IMR-90 (cell line): ENCODE measurements at regions not wholly inside any gene's neighbourhood (a gene's known extent, or its start where the extent isn't known, plus 50 kb on each side); places are given as distances from the start of the nearest gene placed in this dataset.

Experiments
- ATAC-seq: fragments of 200-7000 bp; cut with Tn5 transposase; 2 replicates; pipeline ENCODE4 v1.9.1; 2020; ENCODE audit warnings: low read depth, mild to moderate bottlenecking, moderate library complexity
- BruUV-seq: library from RNA; stranded (reverse); fragments of 400-500 nt; replicated peaks from 2 replicates; lab custom pipeline; 2021; lab: Mats Ljungman, UMichigan
- CTCF ChIA-PET: fragments of 300-600 bp; formaldehyde crosslinking; extraction: SDS; loops from one replicate; lab custom pipeline; 2021; ENCODE audit warnings: antibody characterized with exemption; lab: Yijun Ruan, JAX
- POLR2A ChIA-PET: fragments of 300-600 bp; sonication (Branson Sonifier 250); formaldehyde crosslinking; loops from one replicate; lab custom pipeline; 2022; ENCODE audit warnings: antibody characterized with exemption; ENCODE audit not compliant: unreplicated experiment; lab: Charles Lee
- DNase-seq: peaks from one replicate; pipeline ENCODE4 v3.0.0; 2013
- H2AFZ ChIP-seq: replicated peaks from 2 replicates; pipeline ENCODE3; 2013; ENCODE audit warnings: low read length, mild to moderate bottlenecking; ENCODE audit not compliant: poor library complexity
- H2AK5ac ChIP-seq: 2 replicates; pipeline ENCODE4 v1.6.1; 2013; ENCODE audit warnings: low read depth, low read length, inconsistent platforms
- H2AK9ac ChIP-seq: replicated peaks from 2 replicates; pipeline ENCODE3; 2013; ENCODE audit warnings: mild to moderate bottlenecking, low read depth, low read length, moderate library complexity; ENCODE audit not compliant: poor library complexity
- H2BK120ac ChIP-seq: 2 replicates; pipeline ENCODE4 v1.6.1; 2013; ENCODE audit warnings: low read depth, low read length, inconsistent platforms
- H2BK15ac ChIP-seq: 3 replicates; pipeline ENCODE4 v1.6.1; 2013; ENCODE audit warnings: low read depth, low read length, inconsistent platforms
- H2BK20ac ChIP-seq: 2 replicates; pipeline ENCODE4 v1.6.1; 2013; ENCODE audit warnings: low read depth, mild to moderate bottlenecking, inconsistent platforms, low read length, moderate library complexity
- H2BK5ac ChIP-seq: 2 replicates; pipeline ENCODE4 v1.6.1; 2013; ENCODE audit warnings: mild to moderate bottlenecking, low read depth, low read length, inconsistent platforms; ENCODE audit not compliant: poor library complexity, severe bottlenecking
- H3K14ac ChIP-seq: replicated peaks from 2 replicates; pipeline ENCODE4 v1.6.1; 2013; ENCODE audit warnings: low read depth, low read length, inconsistent platforms
- H3K18ac ChIP-seq: 2 replicates; pipeline ENCODE4 v1.6.1; 2013; ENCODE audit warnings: low read depth, low read length, control low read depth
- H3K23ac ChIP-seq: 2 replicates; pipeline ENCODE4 v1.6.1; 2013; ENCODE audit warnings: low read depth, low read length, inconsistent platforms
- H3K27ac ChIP-seq: 2 replicates; pipeline ENCODE4 v1.5.1; 2013; ENCODE audit warnings: mild to moderate bottlenecking, control low read depth, low read length; ENCODE audit not compliant: insufficient read depth
- H3K27me3 ChIP-seq: 2 replicates; pipeline ENCODE4 v1.6.1; 2013; ENCODE audit warnings: low read length; ENCODE audit not compliant: control insufficient read depth, insufficient read depth
- H3K36me3 ChIP-seq: 2 replicates; pipeline ENCODE4 v1.6.1; 2013; ENCODE audit warnings: low read length, mixed read lengths; ENCODE audit not compliant: control insufficient read depth, insufficient read depth
- H3K4ac ChIP-seq: 2 replicates; pipeline ENCODE4 v1.6.1; 2013; ENCODE audit warnings: low read depth, low read length, inconsistent platforms
- H3K4me1 ChIP-seq: 2 replicates; pipeline ENCODE4 v1.6.1; 2013; ENCODE audit warnings: low read length, mixed read lengths; ENCODE audit not compliant: control insufficient read depth, insufficient read depth
- H3K4me2 ChIP-seq: 2 replicates; pipeline ENCODE4 v1.6.1; 2013; ENCODE audit warnings: low read depth, mild to moderate bottlenecking, control low read depth, low read length, moderate library complexity
- H3K4me3 ChIP-seq: 2 replicates; pipeline ENCODE4 v1.5.1; 2013; ENCODE audit warnings: low read depth, mild to moderate bottlenecking, control low read depth, low read length, moderate library complexity; ENCODE audit not compliant: insufficient read depth
- H3K56ac ChIP-seq: 2 replicates; pipeline ENCODE4 v1.6.1; 2013; ENCODE audit warnings: low read length, inconsistent platforms; ENCODE audit not compliant: insufficient read depth; ENCODE audit errors: extremely low read depth
- H3K79me1 ChIP-seq, 2 experiments: 2 replicates each; pipeline ENCODE4 v1.6.1; 2013; ENCODE audit warnings: low read length in 2 of 2, inconsistent platforms in 1 of 2, low read depth in 1 of 2
- H3K9ac ChIP-seq: 2 replicates; pipeline ENCODE4 v1.6.1; 2013; ENCODE audit warnings: low read depth, low read length, control low read depth
- H3K9me1 ChIP-seq: 2 replicates; pipeline ENCODE4 v1.6.1; 2013; ENCODE audit warnings: low read length, inconsistent platforms; ENCODE audit not compliant: insufficient read depth
- H3K9me3 ChIP-seq: 2 replicates; pipeline ENCODE4 v1.6.1; 2013; ENCODE audit warnings: low read length; ENCODE audit not compliant: control insufficient read depth, insufficient read depth
- H4K20me1 ChIP-seq: 2 replicates; pipeline ENCODE4 v1.6.1; 2013; ENCODE audit warnings: low read length, inconsistent platforms; ENCODE audit not compliant: insufficient read depth
- H4K5ac ChIP-seq: 2 replicates; pipeline ENCODE4 v1.6.1; 2013; ENCODE audit warnings: mild to moderate bottlenecking, low read depth, low read length, control low read depth
- H4K8ac ChIP-seq, 2 experiments: 2 replicates each; pipeline ENCODE4 v1.6.1; 2013; ENCODE audit warnings: low read depth in 2 of 2, low read length in 2 of 2, control low read depth in 1 of 2, inconsistent platforms in 1 of 2
- H4K91ac ChIP-seq: 2 replicates; pipeline ENCODE4 v1.6.1; 2013; ENCODE audit warnings: low read depth, low read length, inconsistent platforms; ENCODE audit not compliant: insufficient read depth
- BHLHE40 ChIP-seq: fragments of 150-350 bp; IDR thresholded peaks from 2 replicates; pipeline ENCODE4 v1.6.1; 2016; ENCODE audit warnings: mild to moderate bottlenecking, low read depth, low read length
- CHD1 ChIP-seq: IDR thresholded peaks from 2 replicates; pipeline ENCODE4 v1.6.1; 2012; ENCODE audit warnings: low read depth, low read length, improper control_type of control experiment
- CTCF ChIP-seq: conservative IDR thresholded peaks from 2 replicates; pipeline ENCODE4 v1.5.1; 2012; ENCODE audit warnings: mild to moderate bottlenecking, low read depth, low read length, improper control_type of control experiment
- ELK1 ChIP-seq: fragments of 150-350 bp; IDR thresholded peaks from 2 replicates; pipeline ENCODE4 v1.6.1; 2016; ENCODE audit warnings: low read depth, mild to moderate bottlenecking, low read length, moderate library complexity, borderline replicate concordance
- FOS ChIP-seq: fragments of 150-350 bp; IDR thresholded peaks from 2 replicates; pipeline ENCODE4 v1.6.1; 2016; ENCODE audit warnings: low read depth, low read length
- MAFK ChIP-seq: IDR thresholded peaks from 2 replicates; pipeline ENCODE4 v1.6.1; 2012; ENCODE audit warnings: low read depth, low read length, improper control_type of control experiment
- MAZ ChIP-seq: IDR thresholded peaks from 2 replicates; pipeline ENCODE4 v1.6.1; 2012; ENCODE audit warnings: low read depth, mild to moderate bottlenecking, low read length, improper control_type of control experiment, moderate library complexity, borderline replicate concordance
- MXI1 ChIP-seq: IDR thresholded peaks from 2 replicates; pipeline ENCODE4 v1.6.1; 2012; ENCODE audit warnings: low read depth, mild to moderate bottlenecking, low read length, moderate library complexity, borderline replicate concordance
- NFE2L2 ChIP-seq: fragments of 150-350 bp; IDR thresholded peaks from 2 replicates; pipeline ENCODE4 v1.6.1; 2016; ENCODE audit warnings: low read depth, mild to moderate bottlenecking, low read length
- POLR2A ChIP-seq: IDR thresholded peaks from 2 replicates; pipeline ENCODE4 v1.6.1; 2012; ENCODE audit warnings: mild to moderate bottlenecking, low read depth, low read length
- RAD21 ChIP-seq: IDR thresholded peaks from 2 replicates; pipeline ENCODE4 v1.6.1; 2012; ENCODE audit warnings: low read length, improper control_type of control experiment
- RCOR1 ChIP-seq: IDR thresholded peaks from 2 replicates; pipeline ENCODE4 v1.6.1; 2012; ENCODE audit warnings: mild to moderate bottlenecking, low read length, improper control_type of control experiment; ENCODE audit not compliant: insufficient replicate concordance
- RFX5 ChIP-seq: IDR thresholded peaks from 2 replicates; pipeline ENCODE4 v1.8.0; 2012; ENCODE audit warnings: low read depth, mild to moderate bottlenecking, low read length, moderate library complexity
- USF2 ChIP-seq: fragments of 150-350 bp; IDR thresholded peaks from 2 replicates; pipeline ENCODE4 v1.6.1; 2017; ENCODE audit warnings: mild to moderate bottlenecking, antibody characterized with exemption, low read length, low read depth
- WGBS, 2 experiments: methylation state at CpG; one replicate each; pipeline versions ENCODE4 v1.1.5 to v1.1.7; 2013; ENCODE audit warnings: missing lambda C conversion rate in 2 of 2; ENCODE audit not compliant: insufficient read length in 1 of 2; ENCODE audit errors: extremely low coverage in 2 of 2; 5-methylcytosine and 5-hydroxymethylcytosine counted together
- dilution Hi-C: fragments of 300-500 bp; cut with HindIII; formaldehyde crosslinking; loops from one replicate; pipeline ENCODE4 v1.14.3; 2018; ENCODE audit warnings: low sequenced_read_pairs; ENCODE audit not compliant: unreplicated experiment
- in situ Hi-C: fragments of 300-500 bp; cut with MboI; formaldehyde crosslinking; loops from 3 replicates; pipeline ENCODE4 v1.14.3; 2019; ENCODE audit warnings: low sequenced_read_pairs, inconsistent platforms, mixed read lengths
- intact Hi-C: fragments of 100-400 bp; cut with micrococcal nuclease; formaldehyde crosslinking; loops from 2 replicates; pipeline ENCODE4 v1.10.0; 2022

- no TSS peak for BruUV-seq
- peak overlapping the region; percentile 100 for H3K56ac ChIP-seq
- peak overlapping the region; percentile 100 for H3K4ac ChIP-seq
- ATAC-seq (peak; percentile 68), DNase-seq (peak; percentile 100)
- peak overlapping the region; percentile 98 for H2BK15ac ChIP-seq
- H2BK5ac ChIP-seq, result peak overlapping the region; percentile 100
- peak overlapping the region; percentile 99 for H3K27ac ChIP-seq
- H3K4me1 ChIP-seq, result peaks cover 47% of the 10 kb centered on the region
- ChIA-PET POLR2A (interaction anchor here (0.5 to 1.7 kb wide), 10 partner anchors 20 to 140 kb away, joined by 3 to 9 read pairs (median 4); no protein-coding TSS in a partner anchor), CTCF (interaction anchor here (0.6 to 1.0 kb wide), 2 partner anchors 234 to 284 kb away, joined by 3 read pairs; no protein-coding TSS in a partner anchor)
- peak overlapping the region; percentile 100 for H2AK5ac ChIP-seq
- H4K20me1 ChIP-seq, result no peaks in the 10 kb centered on the region
- H3K79me1 ChIP-seq, result peaks cover 35 to 62% of the 10 kb centered on the region in 2 experiments
- H3K36me3 ChIP-seq, result no peaks in the 10 kb centered on the region
- peak overlapping the region; percentile 100 for H3K23ac ChIP-seq
- peak overlapping the region; percentile 100 for H3K18ac ChIP-seq
- peak overlapping the region; percentile 100 for H3K14ac ChIP-seq
- peaks cover 36% of the 10 kb centered on the region for H3K9me1 ChIP-seq
- peak overlapping the region; percentile 2 for H2AFZ ChIP-seq
- in situ Hi-C loops, result no loop called here
- intact Hi-C loops, result loop anchor here (1.0 to 2.0 kb wide), 5 partner anchors 18 to 229 kb away; partner anchors contain the start of gene TRIO
- no CpG with 5 or more reads among the region's 10 CpGs for WGBS, 2 experiments
- peak overlapping the region; percentile 84 for H2AK9ac ChIP-seq
- H3K4me2 ChIP-seq, result peak overlapping the region; percentile 35; the same call in 1 of the 2 replicates
- peak overlapping the region; percentile 100 for H4K5ac ChIP-seq
- dilution Hi-C loops, result no loop called here
- H4K91ac ChIP-seq, result peak overlapping the region; percentile 100
- H2BK120ac ChIP-seq, result peak overlapping the region; percentile 100
- H3K9ac ChIP-seq, result peak overlapping the region; percentile 73
- no peaks in the 10 kb centered on the region for H3K27me3 ChIP-seq
- peak overlapping the region; percentile 100 for H2BK20ac ChIP-seq
- peak overlapping the region; percentile 99 to 100 for H4K8ac ChIP-seq
- no peaks in the 10 kb centered on the region for H3K9me3 ChIP-seq
- no peak overlapping the region for H3K4me3 ChIP-seq
- TF ChIP-seq MXI1 (no peak), POLR2A (no peak), CHD1 (0 out of 2 replicates have a peak, but pooled peaks have one; percentile 30), FOS (peak; percentile 99), MAZ (no peak; the same call in 1 of the 2 replicates), NFE2L2 (peak; percentile 84), RCOR1 (peak; percentile 84), ELK1 (no peak), RAD21 (peak; percentile 32), CTCF (no peak), BHLHE40 (peak; percentile 73), RFX5 (no peak), MAFK (peak; percentile 84), USF2 (no peak)
These were observed 91.5 kb upstream of the DNAH5 start for GRCh38 chr5:14035859-14036503.
